PC-3 (cell line): ENCODE measurements at regions not wholly inside any gene's neighbourhood (a gene's known extent, or its start where the extent isn't known, plus 50 kb on each side); places are given as distances from the start of the nearest gene placed in this dataset.

Experiments
- CTCF ChIP-seq: fragments of 300-600 bp; sonication (generic); conservative IDR thresholded peaks from 2 replicates; pipeline ENCODE4 v1.5.1; 2017; ENCODE audit warnings: antibody characterized with exemption, low read depth, mild to moderate bottlenecking, low read length
- EZH2 ChIP-seq: fragments of 300-600 bp; sonication (generic); IDR thresholded peaks from one replicate; pipeline ENCODE4 v1.6.1; 2017; ENCODE audit warnings: antibody characterized with exemption, mild to moderate bottlenecking, low read length; ENCODE audit not compliant: unreplicated experiment
- EZH2phosphoT487 ChIP-seq: fragments of 300-600 bp; sonication (generic); IDR thresholded peaks from 2 replicates; pipeline ENCODE4 v1.6.1; 2018; ENCODE audit warnings: mild to moderate bottlenecking, antibody characterized with exemption, low read length, borderline replicate concordance

- no peak for TF ChIP-seq CTCF
- no peak for TF ChIP-seq EZH2phosphoT487
- no peak for TF ChIP-seq EZH2
Measured at GRCh38 chr1:30129421-30130055, 593.8 kb downstream of the MATN1 start.
